ENCODE measurements at regions not wholly inside any gene's neighbourhood (a gene's known extent, or its start where the extent isn't known, plus 50 kb on each side); places are given as distances from the start of the nearest gene placed in this dataset.

- Histone ChIP-seq H3K4me2 (ENCODE audit: control insufficient read depth, extremely low read depth, insufficient read depth, low read depth, low read length) (no peak overlapping the region), H3K27ac (ENCODE audit: control insufficient read depth, insufficient read depth, low read length) (no peak overlapping the region), H3K36me3 (ENCODE audit: control insufficient read depth in 2 of 2, extremely low read depth in 1 of 2, insufficient read depth in 2 of 2, low read length in 2 of 2) (no peaks in the 10 kb centered on the region), H2AFZ (ENCODE audit: control insufficient read depth, low read length) (no peak overlapping the region), H4K20me1 (ENCODE audit: control insufficient read depth, extremely low read depth, insufficient read depth, low read length) (no peaks in the 10 kb centered on the region), H3K9ac (ENCODE audit: control insufficient read depth, extremely low read depth, insufficient read depth, low read length) (no peak overlapping the region), H3K4me3 (ENCODE audit: control insufficient read depth in 2 of 3, extremely low read depth in 1 of 3, insufficient read depth in 2 of 3, low read depth in 1 of 3, low read length in 3 of 3) (no peak overlapping the region), H3K9me1 (ENCODE audit: control insufficient read depth, extremely low read depth, insufficient read depth, low read length) (no peaks in the 10 kb centered on the region), H3K79me2 (ENCODE audit: control insufficient read depth, insufficient read depth, low read length) (no peaks in the 10 kb centered on the region), H3K9me3 (ENCODE audit: control insufficient read depth, low read depth, low read length) (peaks cover 4% of the 10 kb centered on the region), H3K27me3 (ENCODE audit: control insufficient read depth, extremely low read depth, insufficient read depth, low read length) (no peaks in the 10 kb centered on the region), H3K4me1 (ENCODE audit: control insufficient read depth, extremely low read depth, insufficient read depth, low read length) (no peaks in the 10 kb centered on the region)
- FAIRE-seq (no peak), DNase-seq (ENCODE audit: low read depth, low spot score) (no peak)
- dilution Hi-C loops (cut with MboI; ENCODE audit: extremely low pct_ligation_motif_present, low sequenced_read_pairs): no loop called here
- no peak for TF ChIP-seq CTCF (optimal IDR thresholded peaks at IDR 0.05 in 1 of 3, IDR thresholded peaks at IDR 0.05 in 1 of 3, conservative IDR thresholded peaks at IDR 0.05 in 1 of 3; ENCODE audit: extremely low read depth in 1 of 3, insufficient read depth in 2 of 3, low read length in 3 of 3)
- no peak for TF ChIP-seq EZH2 (IDR thresholded peaks at IDR 0.05; ENCODE audit: low read length)
Observed at GRCh38 chr21:32137931-32138330, 140.9 kb downstream of the MIS18A start.

- Histone ChIP-seq H3K9me1 (ENCODE audit: control insufficient read depth, extremely low read depth, insufficient read depth, low read length) (no peaks in the 10 kb centered on the region), H3K79me2 (ENCODE audit: control insufficient read depth, insufficient read depth, low read length) (no peaks in the 10 kb centered on the region), H3K9ac (ENCODE audit: control insufficient read depth, extremely low read depth, insufficient read depth, low read length) (no peak overlapping the region), H4K20me1 (ENCODE audit: control insufficient read depth, extremely low read depth, insufficient read depth, low read length) (no peaks in the 10 kb centered on the region), H3K4me2 (ENCODE audit: control insufficient read depth, extremely low read depth, insufficient read depth, low read depth, low read length) (no peak overlapping the region), H3K27ac (ENCODE audit: control insufficient read depth, insufficient read depth, low read length) (no peak overlapping the region), H3K4me3 (ENCODE audit: control insufficient read depth in 2 of 3, extremely low read depth in 1 of 3, insufficient read depth in 2 of 3, low read depth in 1 of 3, low read length in 3 of 3) (no peak overlapping the region), H3K27me3 (ENCODE audit: control insufficient read depth, extremely low read depth, insufficient read depth, low read length) (no peaks in the 10 kb centered on the region), H3K36me3 (ENCODE audit: control insufficient read depth in 2 of 2, extremely low read depth in 1 of 2, insufficient read depth in 2 of 2, low read length in 2 of 2) (no peaks in the 10 kb centered on the region), H3K4me1 (ENCODE audit: control insufficient read depth, extremely low read depth, insufficient read depth, low read length) (no peaks in the 10 kb centered on the region), H2AFZ (ENCODE audit: control insufficient read depth, low read length) (no peak overlapping the region), H3K9me3 (ENCODE audit: control insufficient read depth, low read depth, low read length) (peaks cover 4% of the 10 kb centered on the region)
- FAIRE-seq: no peak
- DNase-seq (ENCODE audit: low read depth, low spot score): no peak
- TF ChIP-seq CTCF (optimal IDR thresholded peaks at IDR 0.05 in 1 of 3, IDR thresholded peaks at IDR 0.05 in 1 of 3, conservative IDR thresholded peaks at IDR 0.05 in 1 of 3; ENCODE audit: extremely low read depth in 1 of 3, insufficient read depth in 2 of 3, low read length in 3 of 3) (no peak), EZH2 (IDR thresholded peaks at IDR 0.05; ENCODE audit: low read length) (no peak)
- dilution Hi-C loops (cut with MboI; ENCODE audit: extremely low pct_ligation_motif_present, low sequenced_read_pairs): no loop called here
Observed at GRCh38 chr21:32137266-32137665, 141.6 kb downstream of the MIS18A start.

Data from keratinocyte (primary cell).